ENCODE measurements at regions not wholly inside any gene's neighbourhood (a gene's known extent, or its start where the extent isn't known, plus 50 kb on each side); places are given as distances from the start of the nearest gene placed in this dataset.

- no peak overlapping the region for H2AFZ ChIP-seq (ENCODE audit: low read depth, low read length)
- intact Hi-C loops (cut with micrococcal nuclease), result no loop called here
- CTCF ChIA-PET, result interaction anchor here (2.3 kb wide), 1 partner anchor 9 kb away, joined by 16 read pairs; no protein-coding TSS in a partner anchor
- H4K20me1 ChIP-seq (replicated peaks; ENCODE audit: control insufficient read depth, extremely low read depth, insufficient read depth, low read length), result no peaks in the 10 kb centered on the region
- no peaks in the 10 kb centered on the region for H3K79me2 ChIP-seq (ENCODE audit: control insufficient read depth, insufficient read depth, low read length)
- no peak for TF ChIP-seq MAX (IDR thresholded peaks at IDR 0.05; ENCODE audit: insufficient read depth, insufficient read length)
- no peak for TF ChIP-seq GATA2 (IDR thresholded peaks at IDR 0.05; ENCODE audit: insufficient read depth, insufficient read length, low read depth, low read length)
- TF ChIP-seq FOS (IDR thresholded peaks at IDR 0.05; ENCODE audit: borderline replicate concordance, insufficient read depth, low read length), result no peak
- TF ChIP-seq MYC (IDR thresholded peaks at IDR 0.05; ENCODE audit: low read depth, low read length), result no peak
- TF ChIP-seq EZH2 (IDR thresholded peaks at IDR 0.05; ENCODE audit: borderline replicate concordance, low read depth, low read length, severe bottlenecking), result no peak
- no peak for TF ChIP-seq JUN (IDR thresholded peaks at IDR 0.05; ENCODE audit: borderline replicate concordance, insufficient read depth, insufficient read length, low read depth)
- TF ChIP-seq POLR2A (IDR thresholded peaks at IDR 0.05; ENCODE audit: low read depth, low read length), result no peak
- TF ChIP-seq, protein P1, sequence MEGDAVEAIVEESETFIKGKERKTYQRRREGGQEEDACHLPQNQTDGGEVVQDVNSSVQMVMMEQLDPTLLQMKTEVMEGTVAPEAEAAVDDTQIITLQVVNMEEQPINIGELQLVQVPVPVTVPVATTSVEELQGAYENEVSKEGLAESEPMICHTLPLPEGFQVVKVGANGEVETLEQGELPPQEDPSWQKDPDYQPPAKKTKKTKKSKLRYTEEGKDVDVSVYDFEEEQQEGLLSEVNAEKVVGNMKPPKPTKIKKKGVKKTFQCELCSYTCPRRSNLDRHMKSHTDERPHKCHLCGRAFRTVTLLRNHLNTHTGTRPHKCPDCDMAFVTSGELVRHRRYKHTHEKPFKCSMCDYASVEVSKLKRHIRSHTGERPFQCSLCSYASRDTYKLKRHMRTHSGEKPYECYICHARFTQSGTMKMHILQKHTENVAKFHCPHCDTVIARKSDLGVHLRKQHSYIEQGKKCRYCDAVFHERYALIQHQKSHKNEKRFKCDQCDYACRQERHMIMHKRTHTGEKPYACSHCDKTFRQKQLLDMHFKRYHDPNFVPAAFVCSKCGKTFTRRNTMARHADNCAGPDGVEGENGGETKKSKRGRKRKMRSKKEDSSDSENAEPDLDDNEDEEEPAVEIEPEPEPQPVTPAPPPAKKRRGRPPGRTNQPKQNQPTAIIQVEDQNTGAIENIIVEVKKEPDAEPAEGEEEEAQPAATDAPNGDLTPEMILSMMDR (IDR thresholded peaks at IDR 0.05; ENCODE audit: extremely low read depth in 1 of 2, insufficient read depth in 1 of 2, low read depth in 1 of 2, low read length in 2 of 2), result no peak
- TF ChIP-seq POLR2AphosphoS5 (IDR thresholded peaks at IDR 0.05; ENCODE audit: insufficient read depth, low read depth, low read length), result no peak
- no peak overlapping the region for H3K4me3 ChIP-seq (replicated peaks in 1 of 3; ENCODE audit: insufficient read depth in 1 of 3, low read depth in 1 of 3, low read length in 3 of 3)
- dilution Hi-C loops (cut with MboI; ENCODE audit: extremely low pct_ligation_motif_present, low sequenced_read_pairs), result no loop called here
- DNase-seq (ENCODE audit: low read depth, low spot score) (no peak), FAIRE-seq (no peak)
- H3K4me1 ChIP-seq (ENCODE audit: control insufficient read depth, extremely low read depth, insufficient read depth, low read length), result peaks cover 5% of the 10 kb centered on the region
- no peak overlapping the region for H3K9ac ChIP-seq (replicated peaks; ENCODE audit: extremely low read depth, insufficient read depth, low read length)
- H3K27me3 ChIP-seq (ENCODE audit: control insufficient read depth in 2 of 2, insufficient read depth in 2 of 2, low read length in 2 of 2), result peaks cover 4 to 9% of the 10 kb centered on the region in 2 experiments
- H3K36me3 ChIP-seq (ENCODE audit: control insufficient read depth in 2 of 2, extremely low read depth in 1 of 2, insufficient read depth in 2 of 2, low read length in 2 of 2), result no peaks in the 10 kb centered on the region
- BruUV-seq (replicated peaks), result no TSS peak
- no peaks in the 10 kb centered on the region for H3K9me3 ChIP-seq (replicated peaks; ENCODE audit: control insufficient read depth, insufficient read depth, low read length)
- no peaks in the 10 kb centered on the region for H3K9me1 ChIP-seq (replicated peaks; ENCODE audit: control insufficient read depth, extremely low read depth, insufficient read depth, low read length)
- no peak overlapping the region for H3K27ac ChIP-seq (ENCODE audit: insufficient read depth, low read depth, low read length)
- POLR2A ChIA-PET, result no interaction called here
- H3K4me2 ChIP-seq (ENCODE audit: insufficient read depth, low read length), result no peak overlapping the region
Measured at GRCh38 chr6:90401933-90402830, 105.5 kb upstream of the BACH2 start.

Data from endothelial cell of umbilical vein (primary cell).